GM13977 (cell line): ENCODE measurements at regions not wholly inside any gene's neighbourhood (a gene's known extent, or its start where the extent isn't known, plus 50 kb on each side); places are given as distances from the start of the nearest gene placed in this dataset.

ENCODE experiments used
- DNase-seq: peaks from one replicate; pipeline ENCODE4 v3.0.0; 2012; ENCODE audit warnings: low spot score
- CTCF ChIP-seq: IDR thresholded peaks from 2 replicates; pipeline ENCODE4 v1.5.1; 2012; ENCODE audit warnings: mild to moderate bottlenecking, control low read depth; ENCODE audit not compliant: insufficient read depth; ENCODE audit errors: extremely low read depth, missing control alignments
- in situ Hi-C: fragments of 300-500 bp; cut with MboI; formaldehyde crosslinking; loops from one replicate; pipeline ENCODE4 v1.12.0; 2022; ENCODE audit warnings: low sequenced_read_pairs, low pct_unique_long_range_greater_than_20kb, mixed read lengths, inconsistent platforms; ENCODE audit not compliant: unreplicated experiment

- DNase-seq = peak; percentile 18
- in situ Hi-C loops = no loop called here
- TF ChIP-seq CTCF = no peak
Measured at GRCh38 chr5:125006011-125006685, 259.7 kb upstream of the ZNF608 start.

GRCh38 chr5:125010356-125010755, 263.9 kb upstream of the ZNF608 start:
- in situ Hi-C loops = no loop called here
- TF ChIP-seq CTCF = no peak
- DNase-seq = no peak

GRCh38 chr5:125011014-125011413, 264.6 kb upstream of the ZNF608 start:
- no peak for TF ChIP-seq CTCF
- in situ Hi-C loops = no loop called here
- DNase-seq = peak; percentile 15

- in situ Hi-C loops = no loop called here
- no peak for DNase-seq
- no peak for TF ChIP-seq CTCF
Measured at GRCh38 chr5:125011419-125011818, 265.0 kb upstream of the ZNF608 start.

GRCh38 chr5:125011947-125012346, 265.5 kb upstream of the ZNF608 start:
- no peak for DNase-seq
- in situ Hi-C loops = no loop called here
- no peak for TF ChIP-seq CTCF

- no peak for DNase-seq
- TF ChIP-seq CTCF = no peak
- in situ Hi-C loops = no loop called here
Measured at GRCh38 chr5:125012727-125013451, 266.4 kb upstream of the ZNF608 start.
